ENCODE measurements at regions not wholly inside any gene's neighbourhood (a gene's known extent, or its start where the extent isn't known, plus 50 kb on each side); places are given as distances from the start of the nearest gene placed in this dataset.

- no peak for TF ChIP-seq ZFP30 (CRISPR knock-in tag; IDR thresholded peaks at IDR 0.05)
- TF ChIP-seq OSR1 (CRISPR knock-in tag; IDR thresholded peaks at IDR 0.05), result no peak
- no peak for TF ChIP-seq ARNTL (CRISPR knock-in tag; IDR thresholded peaks at IDR 0.05; ENCODE audit: borderline replicate concordance, low read depth)
- no peak for TF ChIP-seq TOX (CRISPR knock-in tag; IDR thresholded peaks at IDR 0.05; ENCODE audit: borderline replicate concordance)
- no peak for TF ChIP-seq CREB5 (CRISPR knock-in tag; IDR thresholded peaks at IDR 0.05; ENCODE audit: low read depth)
- no peak for TF ChIP-seq ZFP3 (CRISPR knock-in tag; IDR thresholded peaks at IDR 0.05)
- no peak for TF ChIP-seq PATZ1 (CRISPR knock-in tag; IDR thresholded peaks at IDR 0.05; ENCODE audit: borderline replicate concordance)
- no peak for TF ChIP-seq CSDC2 (CRISPR knock-in tag; IDR thresholded peaks at IDR 0.05)
- TF ChIP-seq ZNF70 (CRISPR knock-in tag; IDR thresholded peaks at IDR 0.05), result no peak
- no peak for TF ChIP-seq ZNF8 (CRISPR knock-in tag; IDR thresholded peaks at IDR 0.05)
- TF ChIP-seq SNAI2 (CRISPR knock-in tag; IDR thresholded peaks at IDR 0.05), result no peak
- TF ChIP-seq ISL1 (CRISPR knock-in tag; IDR thresholded peaks at IDR 0.05), result no peak
These were observed 81.3 kb upstream of the ZNF469 start for GRCh38 chr16:88301431-88301830.
